ENCODE measurements at regions not wholly inside any gene's neighbourhood (a gene's known extent, or its start where the extent isn't known, plus 50 kb on each side); places are given as distances from the start of the nearest gene placed in this dataset.
A peak's percentile ranks its signal among the peaks of the same experiment; 100 is the strongest.

- 82 to 86% methylated on average over 14 of the region's 14 CpGs for WGBS, 2 donors
- no peak overlapping the region for H3K4me3 ChIP-seq (ENCODE audit: low read depth, poor library complexity, severe bottlenecking)
- DNase-seq (ENCODE audit: low spot score in 2 of 2): peak in 1 of 2 donors; percentile 53
- intact Hi-C loops (cut with DNase I; ENCODE audit: low total_unique reads): no loop called here
- TF ChIP-seq POLR2A (IDR thresholded peaks at IDR 0.05): no peak
- TF ChIP-seq, protein P1, sequence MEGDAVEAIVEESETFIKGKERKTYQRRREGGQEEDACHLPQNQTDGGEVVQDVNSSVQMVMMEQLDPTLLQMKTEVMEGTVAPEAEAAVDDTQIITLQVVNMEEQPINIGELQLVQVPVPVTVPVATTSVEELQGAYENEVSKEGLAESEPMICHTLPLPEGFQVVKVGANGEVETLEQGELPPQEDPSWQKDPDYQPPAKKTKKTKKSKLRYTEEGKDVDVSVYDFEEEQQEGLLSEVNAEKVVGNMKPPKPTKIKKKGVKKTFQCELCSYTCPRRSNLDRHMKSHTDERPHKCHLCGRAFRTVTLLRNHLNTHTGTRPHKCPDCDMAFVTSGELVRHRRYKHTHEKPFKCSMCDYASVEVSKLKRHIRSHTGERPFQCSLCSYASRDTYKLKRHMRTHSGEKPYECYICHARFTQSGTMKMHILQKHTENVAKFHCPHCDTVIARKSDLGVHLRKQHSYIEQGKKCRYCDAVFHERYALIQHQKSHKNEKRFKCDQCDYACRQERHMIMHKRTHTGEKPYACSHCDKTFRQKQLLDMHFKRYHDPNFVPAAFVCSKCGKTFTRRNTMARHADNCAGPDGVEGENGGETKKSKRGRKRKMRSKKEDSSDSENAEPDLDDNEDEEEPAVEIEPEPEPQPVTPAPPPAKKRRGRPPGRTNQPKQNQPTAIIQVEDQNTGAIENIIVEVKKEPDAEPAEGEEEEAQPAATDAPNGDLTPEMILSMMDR (IDR thresholded peaks at IDR 0.05): no peak
Observed at GRCh38 chr10:123565691-123566660, 100.2 kb upstream of the GPR26 start.

DNA sequence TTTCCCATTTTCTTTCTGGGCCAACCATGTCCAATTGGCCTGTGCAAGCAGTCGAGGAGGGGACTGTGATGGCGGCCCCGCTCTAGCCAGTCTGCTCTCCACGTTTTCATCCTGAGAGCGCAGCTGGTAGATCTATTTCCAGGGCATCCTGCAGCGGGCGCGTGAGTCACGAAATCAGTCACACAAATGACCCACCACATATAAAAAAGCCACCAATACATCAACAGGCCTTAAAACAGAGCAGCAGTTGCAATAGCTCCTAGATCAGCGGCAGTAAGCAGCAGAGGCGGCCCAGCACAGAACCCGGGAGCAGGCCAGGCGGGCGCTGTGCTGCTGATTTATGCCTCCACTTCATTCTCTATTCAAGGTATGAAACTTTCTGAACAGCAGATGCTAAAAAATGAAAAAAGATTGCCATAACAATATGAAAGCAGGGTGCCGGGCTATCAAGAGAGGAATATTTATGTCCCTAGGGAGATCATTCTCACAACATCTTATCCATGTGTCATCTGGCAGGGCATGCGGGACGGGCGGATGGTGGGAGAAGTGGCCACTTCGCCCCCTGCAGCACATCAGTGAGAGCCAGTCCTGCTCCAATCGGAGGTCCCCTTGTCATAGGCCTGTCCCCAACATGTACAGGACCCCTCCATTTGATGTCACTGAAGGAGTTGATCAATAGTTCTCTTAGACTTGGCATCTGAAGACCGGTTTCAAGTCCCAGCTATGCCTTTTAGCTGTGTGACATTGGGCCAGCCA, 98.0 kb upstream of the GPR26 start:
- intact Hi-C loops (cut with DNase I; ENCODE audit: low total_unique reads): no loop called here
- no peak overlapping the region for H3K4me3 ChIP-seq (ENCODE audit: low read depth, poor library complexity, severe bottlenecking)
- 85 to 86% methylated on average over 21 of the region's 21 CpGs for WGBS, 2 donors
- TF ChIP-seq, protein P1 (IDR thresholded peaks at IDR 0.05): no peak
- no peak for TF ChIP-seq POLR2A (IDR thresholded peaks at IDR 0.05)
- DNase-seq (ENCODE audit: low spot score in 2 of 2): peak in 1 of 2 donors; percentile 65

GRCh38 chr10:123568751-123569150, 97.4 kb upstream of the GPR26 start:
- TF ChIP-seq POLR2A (IDR thresholded peaks at IDR 0.05): no peak
- TF ChIP-seq, protein P1 (IDR thresholded peaks at IDR 0.05): no peak
- intact Hi-C loops (cut with DNase I; ENCODE audit: low total_unique reads): no loop called here
- DNase-seq (ENCODE audit: low spot score in 2 of 2): peak in 1 of 2 donors; percentile 45

DNA sequence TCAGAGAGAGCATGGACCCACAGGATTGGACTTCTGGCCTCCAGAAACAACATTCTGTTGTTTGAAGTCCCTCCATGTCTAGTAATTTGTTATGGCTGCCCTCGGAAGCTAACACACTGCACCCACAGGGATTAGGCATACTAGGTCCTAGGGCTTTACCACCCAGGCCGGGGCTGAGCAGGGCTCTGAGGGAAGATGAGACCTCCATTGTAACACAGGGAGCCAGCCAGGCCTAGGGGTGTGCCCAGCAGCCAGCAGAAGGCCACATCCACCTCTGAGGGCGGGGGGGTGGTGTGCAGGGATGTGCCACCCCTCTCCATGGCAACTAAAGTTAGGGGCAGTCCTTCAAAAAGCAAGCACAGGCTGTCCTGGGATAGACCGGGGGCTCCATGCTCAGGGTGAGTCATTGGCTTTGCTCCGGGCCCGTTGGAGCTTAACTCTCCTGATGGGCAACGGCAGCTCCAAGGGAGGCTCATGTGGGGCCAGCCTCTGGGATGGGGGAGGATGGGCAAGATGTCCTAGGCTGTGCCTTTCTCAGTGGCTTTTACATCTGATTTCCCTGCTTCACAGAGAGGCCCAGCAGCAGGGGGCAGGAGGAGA, 96.6 kb upstream of the GPR26 start:
- intact Hi-C loops (cut with DNase I; ENCODE audit: low total_unique reads): no loop called here
- DNase-seq (ENCODE audit: low spot score in 2 of 2): peak in 1 of 2 donors; percentile 81
- 79 to 82% methylated on average over 3 to 6 of the region's 7 CpGs for WGBS, 2 donors
- TF ChIP-seq, protein P1 (IDR thresholded peaks at IDR 0.05): no peak
- TF ChIP-seq POLR2A (IDR thresholded peaks at IDR 0.05): no peak
- no peak overlapping the region for H3K4me3 ChIP-seq (ENCODE audit: low read depth, poor library complexity, severe bottlenecking)

More at GRCh38 chr10:123568751-123569150, 97.4 kb upstream of the GPR26 start:
- no peak overlapping the region for H3K4me3 ChIP-seq (ENCODE audit: low read depth, poor library complexity, severe bottlenecking)
- 73 to 77% methylated on average over 6 of the region's 6 CpGs for WGBS, 2 donors

GRCh38 chr10:123570051-123570897, 95.9 kb upstream of the GPR26 start:
- TF ChIP-seq, protein P1 (IDR thresholded peaks at IDR 0.05): no peak
- TF ChIP-seq POLR2A (IDR thresholded peaks at IDR 0.05): no peak
- WGBS, 2 donors: 86 to 87% methylated on average over 17 to 20 of the region's 20 CpGs
- H3K4me3 ChIP-seq (ENCODE audit: low read depth, poor library complexity, severe bottlenecking): no peak overlapping the region
- peak in 1 of 2 donors; percentile 70 for DNase-seq (ENCODE audit: low spot score in 2 of 2)
- intact Hi-C loops (cut with DNase I; ENCODE audit: low total_unique reads): no loop called here

All from lower leg skin (tissue), 4 donors.